IPS-NIHi7 (cell line): ENCODE measurements at regions not wholly inside any gene's neighbourhood (a gene's known extent, or its start where the extent isn't known, plus 50 kb on each side); places are given as distances from the start of the nearest gene placed in this dataset.

Source experiments
- DNase-seq: peaks from one replicate; pipeline ENCODE4 v3.0.0; 2012; ENCODE audit warnings: mixed read lengths; ENCODE audit errors: extremely low spot score

GRCh38 chr9:81847181-81847915 is 80.9 kb upstream of the SPATA31D4 start:
- no peak for DNase-seq

DNA sequence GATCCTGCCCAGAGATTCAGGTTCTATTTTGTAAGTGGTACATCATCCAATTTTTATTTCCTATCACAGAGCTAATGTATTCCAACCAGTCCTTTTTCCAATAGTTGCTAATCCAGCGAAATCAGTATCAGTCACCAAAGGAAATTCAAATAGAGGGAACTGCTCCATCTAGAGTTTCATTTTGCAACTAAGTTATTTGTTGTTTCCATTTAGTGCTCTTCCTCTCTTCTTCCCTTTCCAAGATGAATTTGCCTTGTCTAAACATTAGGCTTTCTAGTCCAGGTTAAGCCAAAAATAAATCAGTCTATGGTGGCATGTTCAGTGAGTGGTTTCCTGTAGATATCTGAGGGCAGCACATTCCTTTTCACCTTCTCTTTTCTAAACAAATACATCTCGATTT is 79.8 kb upstream of the SPATA31D4 start:
- DNase-seq: no peak

DNA sequence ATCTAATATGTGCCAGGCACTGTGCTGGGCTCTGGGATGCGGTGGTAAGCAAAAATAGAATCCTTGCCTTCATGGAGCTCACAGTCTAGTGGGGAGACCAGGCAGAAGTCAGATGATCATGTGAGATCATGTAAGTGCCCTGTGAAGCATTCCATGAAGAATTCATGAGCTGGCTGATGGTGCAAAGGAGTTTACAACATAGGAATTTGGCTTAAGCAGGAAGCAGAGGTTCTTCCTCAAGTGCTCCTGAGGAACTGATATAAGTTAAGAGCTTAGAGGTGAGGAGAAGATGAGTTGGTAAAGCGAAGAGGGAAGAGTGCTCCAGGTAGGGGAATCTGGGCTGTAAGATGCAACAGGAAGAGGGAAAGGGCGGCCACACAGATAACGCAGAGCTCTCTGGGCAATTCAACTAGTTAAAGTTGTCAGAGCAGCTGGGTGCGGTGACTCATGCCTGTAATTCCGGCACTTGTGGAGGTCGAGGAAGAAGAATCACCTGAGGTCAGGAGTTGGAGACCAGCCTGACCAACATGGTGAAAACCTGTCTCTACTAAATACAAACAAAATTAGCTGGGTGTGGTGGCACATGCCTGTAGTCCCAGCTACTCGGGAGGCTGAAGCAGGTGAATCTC is 78.5 kb upstream of the SPATA31D4 start:
- no peak for DNase-seq

- DNase-seq: no peak
Observed at GRCh38 chr9:81850724-81851123, 77.5 kb upstream of the SPATA31D4 start.

- DNase-seq: no peak
Observed at GRCh38 chr9:81851340-81851739, 76.9 kb upstream of the SPATA31D4 start.

- DNase-seq: no peak
Observed at GRCh38 chr9:81852820-81853219, 75.4 kb upstream of the SPATA31D4 start.

GRCh38 chr9:81855538-81855937 is 72.7 kb upstream of the SPATA31D4 start:
- no peak for DNase-seq

GRCh38 chr9:81858657-81859430 is 69.4 kb upstream of the SPATA31D4 start:
- no peak for DNase-seq

DNA sequence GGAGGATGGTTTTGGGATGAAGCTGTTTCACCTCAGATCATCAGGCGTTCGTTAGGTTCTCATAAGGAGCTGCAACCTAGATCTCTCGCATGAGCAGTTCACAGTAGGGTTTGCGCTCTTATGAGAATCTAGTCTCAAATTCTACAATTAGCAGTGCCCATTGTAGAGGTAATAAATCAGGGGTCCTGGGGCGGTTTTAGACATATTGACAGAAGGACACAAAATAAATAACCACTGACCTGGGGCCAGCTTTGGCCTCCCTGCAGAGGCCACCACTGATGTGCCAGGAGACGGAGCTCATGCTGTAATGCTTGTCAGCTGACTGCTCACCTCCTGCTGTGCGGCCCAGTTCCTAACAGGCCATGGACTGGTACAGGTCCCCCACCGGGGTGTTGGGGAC is 67.6 kb upstream of the SPATA31D4 start:
- no peak for DNase-seq

GRCh38 chr9:81861644-81862043 is 66.6 kb upstream of the SPATA31D4 start:
- no peak for DNase-seq

DNA sequence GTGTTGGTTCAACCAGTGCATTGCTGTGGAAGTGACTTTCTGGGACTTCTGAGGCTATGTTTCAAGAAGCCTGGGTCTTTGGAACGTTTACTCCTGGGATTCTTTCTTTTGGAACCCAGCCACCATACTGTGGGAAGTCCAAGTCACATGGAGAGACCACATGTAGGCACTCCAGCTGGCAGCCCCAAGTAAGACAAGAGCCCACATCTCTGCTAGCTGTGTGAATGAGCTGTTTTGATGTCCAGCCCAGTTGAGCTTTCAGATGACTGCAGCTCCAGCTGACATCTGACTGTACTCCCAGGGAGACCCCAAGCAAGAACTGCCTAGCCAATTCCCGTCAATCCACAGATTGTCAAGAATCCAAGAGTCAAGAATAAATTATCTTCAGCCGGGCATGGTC is 60.1 kb upstream of the SPATA31D4 start:
- DNase-seq: no peak

GRCh38 chr9:81871695-81872094 is 56.5 kb upstream of the SPATA31D4 start:
- no peak for DNase-seq

GRCh38 chr9:81874250-81874649 is 54.0 kb upstream of the SPATA31D4 start:
- no peak for DNase-seq

GRCh38 chr9:81874931-81875330 is 53.3 kb upstream of the SPATA31D4 start:
- DNase-seq: no peak

DNA sequence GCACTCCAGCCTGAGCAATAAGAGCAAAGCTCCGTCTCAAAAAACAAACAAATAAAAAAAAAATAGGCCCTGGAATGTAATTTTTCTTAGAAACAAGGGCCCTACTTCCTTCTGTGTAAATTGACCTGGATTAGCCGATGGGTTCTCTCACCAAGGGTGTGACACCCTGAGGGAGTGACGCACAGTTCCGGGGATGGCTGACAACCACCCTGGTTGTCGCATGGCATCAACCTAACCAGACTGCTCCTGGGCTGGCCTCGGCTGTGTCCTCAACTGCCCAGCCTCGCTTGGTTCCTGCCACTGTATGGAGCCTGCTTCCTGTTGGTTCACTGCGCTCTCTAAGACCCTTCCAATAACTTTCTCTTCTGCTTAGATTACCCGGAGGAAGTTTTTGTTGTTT is 51.2 kb upstream of the SPATA31D4 start:
- no peak for DNase-seq
